ENCODE measurements at regions not wholly inside any gene's neighbourhood (a gene's known extent, or its start where the extent isn't known, plus 50 kb on each side); places are given as distances from the start of the nearest gene placed in this dataset.

DNA sequence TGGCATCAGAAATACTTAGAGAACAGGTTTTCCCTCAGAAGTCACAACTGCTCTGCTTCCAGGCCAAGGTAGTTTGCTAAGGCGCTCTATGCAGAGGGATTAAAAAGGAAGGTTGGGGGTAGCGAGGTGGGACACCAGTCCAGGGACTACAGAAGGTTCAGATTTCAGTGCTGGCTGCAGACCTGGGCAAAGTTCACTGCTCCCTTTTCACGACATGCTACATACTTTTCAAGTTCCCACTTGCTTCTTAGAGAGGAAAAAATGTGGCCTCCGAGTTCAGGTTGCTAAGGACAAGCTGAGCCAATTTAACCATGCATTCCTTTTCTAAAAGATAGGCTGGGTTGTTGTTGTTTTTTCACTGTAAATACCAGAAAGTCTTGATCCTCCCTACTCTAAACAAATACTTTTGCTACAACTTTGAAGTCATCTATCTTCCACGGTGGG is 158.6 kb upstream of the NR2F2 start:
- H3K27ac ChIP-seq (ENCODE audit: insufficient read depth, low read length), result no peak overlapping the region
- peak in 1 of 2 donors; percentile 54 for DNase-seq (ENCODE audit: low read depth in 2 of 2)
- H3K4me1 ChIP-seq (ENCODE audit: control insufficient read depth, extremely low read depth, insufficient read depth, low read length), result no peaks in the 10 kb centered on the region
- H3K4me3 ChIP-seq (replicated peaks in 1 of 4; ENCODE audit: control extremely low read depth in 1 of 4, insufficient read depth in 1 of 4, low read depth in 3 of 4, low read length in 4 of 4), result no peak overlapping the region
- TF ChIP-seq EZH2 (IDR thresholded peaks at IDR 0.05; ENCODE audit: low read length, missing control alignments), result no peak
- H4K20me1 ChIP-seq (ENCODE audit: control insufficient read depth, extremely low read depth, insufficient read depth, low read length), result no peaks in the 10 kb centered on the region
- no peaks in the 10 kb centered on the region for H3K79me2 ChIP-seq (ENCODE audit: control insufficient read depth, insufficient read depth, low read length)
- H3K27me3 ChIP-seq (ENCODE audit: control insufficient read depth, insufficient read depth, low read length), result no peaks in the 10 kb centered on the region
- no peak overlapping the region for H3K4me2 ChIP-seq (ENCODE audit: extremely low read depth, insufficient read depth, low read length)
- H3K36me3 ChIP-seq (ENCODE audit: control insufficient read depth, insufficient read depth, low read length), result no peaks in the 10 kb centered on the region
- H3K9ac ChIP-seq (ENCODE audit: insufficient read depth, low read length), result no peak overlapping the region
- H2AFZ ChIP-seq (ENCODE audit: low read length), result no peak overlapping the region
- no peaks in the 10 kb centered on the region for H3K9me3 ChIP-seq (ENCODE audit: control insufficient read depth, insufficient read depth, low read depth, low read length)

DNA sequence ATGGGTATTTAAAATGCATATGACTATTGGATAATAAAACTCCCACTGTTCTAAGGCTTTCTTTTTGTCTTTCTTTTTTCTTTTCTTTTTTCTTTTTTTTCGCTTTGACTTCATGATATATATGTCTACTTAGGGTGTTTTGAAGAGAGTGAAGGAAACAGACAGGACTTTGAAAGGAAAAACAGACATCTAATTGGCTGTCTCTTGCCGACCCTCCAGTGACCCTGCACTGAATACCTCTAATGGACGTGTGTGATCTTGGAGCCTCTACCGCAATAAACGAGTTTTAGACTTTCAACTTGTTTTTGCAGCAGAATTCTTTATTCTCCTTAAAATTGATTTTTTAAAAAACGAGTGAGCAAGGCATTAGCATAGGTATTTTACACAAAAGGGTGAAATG is 158.1 kb upstream of the NR2F2 start:
- no peaks in the 10 kb centered on the region for H3K36me3 ChIP-seq (ENCODE audit: control insufficient read depth, insufficient read depth, low read length)
- no peaks in the 10 kb centered on the region for H3K4me1 ChIP-seq (ENCODE audit: control insufficient read depth, extremely low read depth, insufficient read depth, low read length)
- H2AFZ ChIP-seq (ENCODE audit: low read length), result no peak overlapping the region
- no peak for DNase-seq (ENCODE audit: low read depth in 2 of 2)
- no peaks in the 10 kb centered on the region for H3K27me3 ChIP-seq (ENCODE audit: control insufficient read depth, insufficient read depth, low read length)
- no peak overlapping the region for H3K9ac ChIP-seq (ENCODE audit: insufficient read depth, low read length)
- no peaks in the 10 kb centered on the region for H3K79me2 ChIP-seq (ENCODE audit: control insufficient read depth, insufficient read depth, low read length)
- no peaks in the 10 kb centered on the region for H4K20me1 ChIP-seq (ENCODE audit: control insufficient read depth, extremely low read depth, insufficient read depth, low read length)
- H3K4me2 ChIP-seq (ENCODE audit: extremely low read depth, insufficient read depth, low read length), result no peak overlapping the region
- no peak overlapping the region for H3K4me3 ChIP-seq (replicated peaks in 1 of 4; ENCODE audit: control extremely low read depth in 1 of 4, insufficient read depth in 1 of 4, low read depth in 3 of 4, low read length in 4 of 4)
- no peak overlapping the region for H3K27ac ChIP-seq (ENCODE audit: insufficient read depth, low read length)
- H3K9me3 ChIP-seq (ENCODE audit: control insufficient read depth, insufficient read depth, low read depth, low read length), result no peaks in the 10 kb centered on the region
- TF ChIP-seq EZH2 (IDR thresholded peaks at IDR 0.05; ENCODE audit: low read length, missing control alignments), result no peak
- TF ChIP-seq, protein P1, sequence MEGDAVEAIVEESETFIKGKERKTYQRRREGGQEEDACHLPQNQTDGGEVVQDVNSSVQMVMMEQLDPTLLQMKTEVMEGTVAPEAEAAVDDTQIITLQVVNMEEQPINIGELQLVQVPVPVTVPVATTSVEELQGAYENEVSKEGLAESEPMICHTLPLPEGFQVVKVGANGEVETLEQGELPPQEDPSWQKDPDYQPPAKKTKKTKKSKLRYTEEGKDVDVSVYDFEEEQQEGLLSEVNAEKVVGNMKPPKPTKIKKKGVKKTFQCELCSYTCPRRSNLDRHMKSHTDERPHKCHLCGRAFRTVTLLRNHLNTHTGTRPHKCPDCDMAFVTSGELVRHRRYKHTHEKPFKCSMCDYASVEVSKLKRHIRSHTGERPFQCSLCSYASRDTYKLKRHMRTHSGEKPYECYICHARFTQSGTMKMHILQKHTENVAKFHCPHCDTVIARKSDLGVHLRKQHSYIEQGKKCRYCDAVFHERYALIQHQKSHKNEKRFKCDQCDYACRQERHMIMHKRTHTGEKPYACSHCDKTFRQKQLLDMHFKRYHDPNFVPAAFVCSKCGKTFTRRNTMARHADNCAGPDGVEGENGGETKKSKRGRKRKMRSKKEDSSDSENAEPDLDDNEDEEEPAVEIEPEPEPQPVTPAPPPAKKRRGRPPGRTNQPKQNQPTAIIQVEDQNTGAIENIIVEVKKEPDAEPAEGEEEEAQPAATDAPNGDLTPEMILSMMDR (conservative IDR thresholded peaks at IDR 0.05 in 1 of 2, IDR thresholded peaks at IDR 0.05 in 1 of 2; ENCODE audit: low read depth in 1 of 2, low read length in 2 of 2), result no peak

DNA sequence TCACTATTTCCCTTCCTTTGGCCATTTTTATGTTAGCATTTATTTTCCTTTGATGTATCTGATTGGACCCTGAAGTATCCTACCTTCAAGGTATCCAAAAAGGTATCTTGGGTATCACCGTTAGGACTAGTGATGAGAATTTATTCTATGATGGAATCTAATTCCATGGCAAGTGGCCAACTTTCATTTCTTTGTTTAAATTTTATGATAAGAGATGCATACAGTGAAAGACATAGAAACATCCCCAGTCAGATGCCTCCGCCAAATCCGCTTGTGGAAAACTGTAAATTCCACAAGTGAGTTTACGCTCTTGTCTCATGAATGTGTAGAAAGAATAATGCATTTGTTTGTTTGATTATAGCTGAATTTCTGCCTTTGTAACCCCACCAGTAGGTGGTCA is 153.7 kb upstream of the NR2F2 start:
- H3K27me3 ChIP-seq (ENCODE audit: control insufficient read depth, insufficient read depth, low read length), result no peaks in the 10 kb centered on the region
- H3K4me1 ChIP-seq (ENCODE audit: control insufficient read depth, extremely low read depth, insufficient read depth, low read length), result peaks cover 7% of the 10 kb centered on the region
- no peak overlapping the region for H3K4me3 ChIP-seq (replicated peaks in 1 of 4; ENCODE audit: control extremely low read depth in 1 of 4, insufficient read depth in 1 of 4, low read depth in 3 of 4, low read length in 4 of 4)
- no peak overlapping the region for H3K9ac ChIP-seq (ENCODE audit: insufficient read depth, low read length)
- H3K27ac ChIP-seq (ENCODE audit: insufficient read depth, low read length), result no peak overlapping the region
- DNase-seq (ENCODE audit: low read depth in 2 of 2), result no peak
- no peak overlapping the region for H3K4me2 ChIP-seq (ENCODE audit: extremely low read depth, insufficient read depth, low read length)
- no peaks in the 10 kb centered on the region for H3K79me2 ChIP-seq (ENCODE audit: control insufficient read depth, insufficient read depth, low read length)
- no peaks in the 10 kb centered on the region for H3K9me3 ChIP-seq (ENCODE audit: control insufficient read depth, insufficient read depth, low read depth, low read length)
- H4K20me1 ChIP-seq (ENCODE audit: control insufficient read depth, extremely low read depth, insufficient read depth, low read length), result no peaks in the 10 kb centered on the region
- no peaks in the 10 kb centered on the region for H3K36me3 ChIP-seq (ENCODE audit: control insufficient read depth, insufficient read depth, low read length)
- no peak overlapping the region for H2AFZ ChIP-seq (ENCODE audit: low read length)
- TF ChIP-seq EZH2 (IDR thresholded peaks at IDR 0.05; ENCODE audit: low read length, missing control alignments), result no peak
- TF ChIP-seq, protein P1 (conservative IDR thresholded peaks at IDR 0.05 in 1 of 2, IDR thresholded peaks at IDR 0.05 in 1 of 2; ENCODE audit: low read depth in 1 of 2, low read length in 2 of 2), result no peak

All from fibroblast of lung (primary cell).